DOHH2 (cell line): ENCODE measurements at regions not wholly inside any gene's neighbourhood (a gene's known extent, or its start where the extent isn't known, plus 50 kb on each side); places are given as distances from the start of the nearest gene placed in this dataset.

Experiments
- H3F3A ChIP-seq: fragments of 200-600 bp; sonication (generic), shearing (Covaris generic); 2 replicates; pipeline ENCODE4 v1.6.0; 2016; ENCODE audit warnings: antibody characterized with exemption, mild to moderate bottlenecking; ENCODE audit not compliant: control insufficient read depth, insufficient read depth
- H3K27ac ChIP-seq: fragments of 200-600 bp; sonication (generic); 2 replicates; pipeline ENCODE4 v1.5.1; 2014; ENCODE audit warnings: low read depth, mild to moderate bottlenecking, low read length, moderate library complexity
- H3K27me3 ChIP-seq: fragments of 200-600 bp; sonication (generic); 2 replicates; pipeline ENCODE4 v1.6.1; 2014; ENCODE audit warnings: mild to moderate bottlenecking, low read length, mixed read lengths; ENCODE audit not compliant: control insufficient read depth
- H3K36me3 ChIP-seq: fragments of 200-600 bp; sonication (generic); 2 replicates; pipeline ENCODE4 v1.6.1; 2014; ENCODE audit warnings: mild to moderate bottlenecking, low read length, moderate library complexity, mixed read lengths; ENCODE audit not compliant: control insufficient read depth
- H3K4me1 ChIP-seq: fragments of 200-600 bp; sonication (generic); 2 replicates; pipeline ENCODE4 v1.6.1; 2014; ENCODE audit warnings: mild to moderate bottlenecking, low read length, mixed read lengths; ENCODE audit not compliant: control insufficient read depth
- H3K4me2 ChIP-seq: fragments of 200-600 bp; sonication (generic); 2 replicates; pipeline ENCODE4 v1.6.0; 2014; ENCODE audit warnings: mild to moderate bottlenecking, low read length, moderate library complexity
- H3K4me3 ChIP-seq: fragments of 200-600 bp; sonication (generic); 2 replicates; pipeline ENCODE4 v1.5.1; 2014; ENCODE audit warnings: mild to moderate bottlenecking, low read length, mixed read lengths
- H3K79me2 ChIP-seq: fragments of 200-600 bp; sonication (generic); 2 replicates; pipeline ENCODE4 v1.6.1; 2014; ENCODE audit warnings: mild to moderate bottlenecking, low read length, mixed read lengths; ENCODE audit not compliant: control insufficient read depth
- H3K9me2 ChIP-seq: fragments of 200-600 bp; sonication (generic); replicated peaks from 2 replicates; pipeline ENCODE4 v1.6.1; 2014; ENCODE audit warnings: mild to moderate bottlenecking, low read length, mixed read lengths; ENCODE audit not compliant: control insufficient read depth
- H3K9me3 ChIP-seq: fragments of 200-600 bp; sonication (generic); 2 replicates; pipeline ENCODE4 v1.6.1; 2014; ENCODE audit warnings: antibody characterized with exemption, low read length, mixed read lengths; ENCODE audit not compliant: control insufficient read depth, insufficient read depth
- H4K20me1 ChIP-seq: fragments of 200-600 bp; sonication (generic); 2 replicates; pipeline ENCODE4 v1.6.0; 2014; ENCODE audit warnings: low read depth, mild to moderate bottlenecking, antibody characterized with exemption, low read length, moderate library complexity; ENCODE audit not compliant: control insufficient read depth, insufficient read depth
- CTCF ChIP-seq: fragments of 200-600 bp; sonication (generic); IDR thresholded peaks from one replicate; pipeline ENCODE4 v1.5.1; 2014; ENCODE audit warnings: antibody characterized with exemption, mild to moderate bottlenecking, low read depth, low read length; ENCODE audit not compliant: poor library complexity, severe bottlenecking
- EZH2phosphoT487 ChIP-seq: fragments of 200-600 bp; sonication (generic); IDR thresholded peaks from 2 replicates; pipeline ENCODE4 v1.6.1; 2017; ENCODE audit warnings: borderline replicate concordance, mild to moderate bottlenecking, antibody characterized with exemption, low read length, moderate library complexity, mixed read lengths

GRCh38 chr11:70824605-70825245 is 426.4 kb downstream of the CTTN start:
- H3K4me3 ChIP-seq, result no peak overlapping the region
- H3F3A ChIP-seq, result no peaks in the 10 kb centered on the region
- no peaks in the 10 kb centered on the region for H3K9me2 ChIP-seq
- no peaks in the 10 kb centered on the region for H3K79me2 ChIP-seq
- no peaks in the 10 kb centered on the region for H4K20me1 ChIP-seq
- peaks cover 16% of the 10 kb centered on the region; the same call in 1 of the 2 replicates for H3K27me3 ChIP-seq
- H3K4me1 ChIP-seq, result no peaks in the 10 kb centered on the region
- H3K9me3 ChIP-seq, result no peaks in the 10 kb centered on the region
- no peak overlapping the region for H3K27ac ChIP-seq
- H3K4me2 ChIP-seq, result no peak overlapping the region
- TF ChIP-seq EZH2phosphoT487, result no peak
- no peak for TF ChIP-seq CTCF
- no peaks in the 10 kb centered on the region for H3K36me3 ChIP-seq

GRCh38 chr11:70825893-70826540 is 426.4 kb downstream of the SHANK2 start:
- Histone ChIP-seq H3K27ac (no peak overlapping the region), H3K79me2 (no peaks in the 10 kb centered on the region), H3K4me1 (no peaks in the 10 kb centered on the region), H3K9me2 (no peaks in the 10 kb centered on the region), H3K27me3 (peaks cover 16% of the 10 kb centered on the region; the same call in 1 of the 2 replicates), H3F3A (no peaks in the 10 kb centered on the region), H3K36me3 (no peaks in the 10 kb centered on the region), H3K4me2 (no peak overlapping the region), H3K4me3 (no peak overlapping the region), H4K20me1 (no peaks in the 10 kb centered on the region), H3K9me3 (no peaks in the 10 kb centered on the region)
- TF ChIP-seq EZH2phosphoT487, result no peak
- TF ChIP-seq CTCF, result no peak

- Histone ChIP-seq H3K27ac (no peak overlapping the region), H3K27me3 (peaks cover 16% of the 10 kb centered on the region; the same call in 1 of the 2 replicates), H3F3A (no peaks in the 10 kb centered on the region), H3K9me3 (no peaks in the 10 kb centered on the region), H4K20me1 (no peaks in the 10 kb centered on the region), H3K79me2 (no peaks in the 10 kb centered on the region), H3K4me2 (no peak overlapping the region), H3K36me3 (no peaks in the 10 kb centered on the region), H3K4me1 (no peaks in the 10 kb centered on the region), H3K9me2 (no peaks in the 10 kb centered on the region), H3K4me3 (no peak overlapping the region)
- TF ChIP-seq EZH2phosphoT487 (no peak), CTCF (no peak)
Measured at GRCh38 chr11:70826541-70827335, 425.6 kb downstream of the SHANK2 start.
